Activated CD4-positive, alpha-beta T cell treated with anti-CD3 and anti-CD28 coated beads for 48 hours (primary cell): ENCODE measurements at regions not wholly inside any gene's neighbourhood (a gene's known extent, or its start where the extent isn't known, plus 50 kb on each side); places are given as distances from the start of the nearest gene placed in this dataset.

Source experiments
- DNase-seq: peaks from one replicate; pipeline ENCODE4 v3.0.0-alpha.2; 2020

- DNase-seq, result no peak
These were observed 95.6 kb upstream of the SLC35B3 start for GRCh38 chr6:8530785-8531435.

GRCh38 chr6:8529250-8529649, 93.9 kb upstream of the SLC35B3 start:
- no peak for DNase-seq

GRCh38 chr6:8527818-8528217, 92.5 kb upstream of the SLC35B3 start:
- no peak for DNase-seq

GRCh38 chr6:8526624-8527023, 91.3 kb upstream of the SLC35B3 start:
- DNase-seq, result no peak

- no peak for DNase-seq
These were observed 90.0 kb upstream of the SLC35B3 start for GRCh38 chr6:8525370-8525769.

- DNase-seq, result no peak
These were observed 77.8 kb upstream of the SLC35B3 start for GRCh38 chr6:8513174-8513573.

GRCh38 chr6:8507286-8507685, 71.9 kb upstream of the SLC35B3 start:
- no peak for DNase-seq

GRCh38 chr6:8506126-8506525, 70.8 kb upstream of the SLC35B3 start:
- no peak for DNase-seq

- no peak for DNase-seq
These were observed 64.2 kb upstream of the SLC35B3 start for GRCh38 chr6:8499540-8499939.

GRCh38 chr6:8494730-8495129, 59.4 kb upstream of the SLC35B3 start:
- no peak for DNase-seq

GRCh38 chr6:8492536-8493133, 57.3 kb upstream of the SLC35B3 start:
- no peak for DNase-seq
